ENCODE measurements at regions not wholly inside any gene's neighbourhood (a gene's known extent, or its start where the extent isn't known, plus 50 kb on each side); places are given as distances from the start of the nearest gene placed in this dataset.

- POLR2A ChIA-PET, result no interaction called here
- DNase-seq (ENCODE audit: low read depth, low spot score), result no peak
- TF ChIP-seq CTCF (IDR thresholded peaks at IDR 0.05; ENCODE audit: insufficient read depth, low read length, missing control alignments), result no peak
- CTCF ChIA-PET, result no interaction called here
- no peak overlapping the region for H3K4me3 ChIP-seq (ENCODE audit: low read depth, low read length)
Observed at GRCh38 chr2:23302591-23302990, 82.4 kb upstream of the KLHL29 start.

DNA sequence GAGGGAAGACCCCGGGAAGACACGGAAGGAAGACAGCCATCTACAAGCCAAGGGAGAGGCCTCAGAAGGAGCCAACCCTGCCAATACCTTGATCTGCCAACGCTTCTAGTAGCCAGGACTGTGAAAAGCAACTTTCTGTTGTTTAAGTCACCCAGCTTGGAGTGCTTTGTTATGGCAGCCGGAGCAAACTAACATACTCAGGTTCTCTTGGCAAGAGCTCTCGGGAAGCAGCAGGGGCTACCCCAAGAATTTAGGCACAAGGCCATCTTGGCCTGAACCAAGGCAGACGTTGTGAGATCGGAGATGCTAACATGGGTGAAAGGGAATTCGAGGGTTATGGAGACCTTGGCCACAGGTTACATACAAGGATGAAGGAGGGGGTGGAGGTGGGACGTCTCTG lies 78.6 kb upstream of the KLHL29 start:
- no peak for DNase-seq (ENCODE audit: low read depth, low spot score)
- POLR2A ChIA-PET, result no interaction called here
- H3K4me3 ChIP-seq (ENCODE audit: low read depth, low read length), result no peak overlapping the region
- CTCF ChIA-PET, result no interaction called here
- no peak for TF ChIP-seq CTCF (IDR thresholded peaks at IDR 0.05; ENCODE audit: insufficient read depth, low read length, missing control alignments)

DNA sequence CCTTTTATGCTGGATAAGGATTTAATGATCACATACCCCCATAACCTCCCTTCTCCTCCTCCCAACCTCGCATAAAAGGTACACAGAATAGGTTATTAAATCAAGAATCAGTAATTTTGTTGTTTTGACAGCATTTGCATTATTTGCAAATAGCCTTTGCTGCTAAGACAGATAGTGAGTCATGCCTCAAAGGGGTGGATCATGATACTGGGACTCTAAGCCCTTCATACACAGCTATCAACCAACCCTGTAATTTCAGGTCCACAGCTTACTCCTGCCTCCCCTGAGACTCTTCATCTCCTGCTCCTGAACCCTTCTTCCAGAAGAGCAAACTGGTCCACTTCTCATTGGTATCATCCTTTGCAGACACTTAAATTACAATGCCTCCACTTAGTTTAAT lies 73.8 kb upstream of the KLHL29 start:
- no peak for DNase-seq (ENCODE audit: low read depth, low spot score)
- ChIA-PET POLR2A (no interaction called here), CTCF (interaction anchor here (0.6 kb wide), 1 partner anchor 11 kb away, joined by 3 read pairs; no protein-coding TSS in a partner anchor)
- no peak overlapping the region for H3K4me3 ChIP-seq (ENCODE audit: low read depth, low read length)
- TF ChIP-seq CTCF (IDR thresholded peaks at IDR 0.05; ENCODE audit: insufficient read depth, low read length, missing control alignments), result no peak

- peak; percentile 60 for TF ChIP-seq CTCF (IDR thresholded peaks at IDR 0.05; ENCODE audit: insufficient read depth, low read length, missing control alignments)
- H3K4me3 ChIP-seq (ENCODE audit: low read depth, low read length), result no peak overlapping the region
- no peak for DNase-seq (ENCODE audit: low read depth, low spot score)
- ChIA-PET POLR2A (no interaction called here), CTCF (interaction anchor here (1.1 to 1.4 kb wide), 3 partner anchors 12 to 36 kb away, joined by 3 to 4 read pairs (median 3); no protein-coding TSS in a partner anchor)
Observed at GRCh38 chr2:23312996-23313606, 71.9 kb upstream of the KLHL29 start.

- DNase-seq (ENCODE audit: low read depth, low spot score), result no peak
- TF ChIP-seq CTCF (IDR thresholded peaks at IDR 0.05; ENCODE audit: insufficient read depth, low read length, missing control alignments), result no peak
- H3K4me3 ChIP-seq (ENCODE audit: low read depth, low read length), result no peak overlapping the region
- POLR2A ChIA-PET, result no interaction called here
- CTCF ChIA-PET, result no interaction called here
Observed at GRCh38 chr2:23314687-23315086, 70.3 kb upstream of the KLHL29 start.

DNA sequence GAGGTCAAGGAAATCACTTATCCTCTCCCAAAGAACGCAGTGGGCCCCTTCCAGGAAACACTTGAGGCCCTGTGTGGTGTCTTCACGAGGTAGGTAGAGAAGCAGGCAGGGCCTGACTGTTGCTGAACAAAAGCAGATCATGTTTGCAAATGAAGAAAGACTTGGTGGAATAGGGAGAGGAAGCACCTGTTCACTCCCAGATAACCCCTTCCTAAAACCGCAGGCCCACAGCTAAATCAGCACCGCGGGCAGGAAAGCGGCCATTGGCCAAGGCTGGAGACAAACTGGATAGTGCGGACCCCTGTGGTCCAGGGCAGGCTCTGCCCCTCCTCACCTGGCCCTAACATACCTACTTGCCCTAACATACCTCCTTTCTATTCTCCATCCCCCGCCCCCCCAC lies 64.9 kb upstream of the KLHL29 start:
- CTCF ChIA-PET, result no interaction called here
- POLR2A ChIA-PET, result no interaction called here
- no peak for TF ChIP-seq CTCF (IDR thresholded peaks at IDR 0.05; ENCODE audit: insufficient read depth, low read length, missing control alignments)
- H3K4me3 ChIP-seq (ENCODE audit: low read depth, low read length), result no peak overlapping the region
- DNase-seq (ENCODE audit: low read depth, low spot score), result no peak

Measured in AG04449 (cell line).